IMR-90 (cell line): ENCODE measurements at regions not wholly inside any gene's neighbourhood (a gene's known extent, or its start where the extent isn't known, plus 50 kb on each side); places are given as distances from the start of the nearest gene placed in this dataset.
A peak's percentile ranks its signal among the peaks of the same experiment; 100 is the strongest.

Source experiments
- ATAC-seq: fragments of 200-7000 bp; cut with Tn5 transposase; 2 replicates; pipeline ENCODE4 v1.9.1; 2020; ENCODE audit warnings: low read depth, mild to moderate bottlenecking, moderate library complexity
- BruUV-seq: library from RNA; stranded (reverse); fragments of 400-500 nt; replicated peaks from 2 replicates; lab custom pipeline; 2021; lab: Mats Ljungman, UMichigan
- CTCF ChIA-PET: fragments of 300-600 bp; formaldehyde crosslinking; extraction: SDS; loops from one replicate; lab custom pipeline; 2021; ENCODE audit warnings: antibody characterized with exemption; lab: Yijun Ruan, JAX
- POLR2A ChIA-PET: fragments of 300-600 bp; sonication (Branson Sonifier 250); formaldehyde crosslinking; loops from one replicate; lab custom pipeline; 2022; ENCODE audit warnings: antibody characterized with exemption; ENCODE audit not compliant: unreplicated experiment; lab: Charles Lee
- DNase-seq: peaks from one replicate; pipeline ENCODE4 v3.0.0; 2013
- H2AFZ ChIP-seq: replicated peaks from 2 replicates; pipeline ENCODE3; 2013; ENCODE audit warnings: low read length, mild to moderate bottlenecking; ENCODE audit not compliant: poor library complexity
- H2AK5ac ChIP-seq: 2 replicates; pipeline ENCODE4 v1.6.1; 2013; ENCODE audit warnings: low read depth, low read length, inconsistent platforms
- H2AK9ac ChIP-seq: replicated peaks from 2 replicates; pipeline ENCODE3; 2013; ENCODE audit warnings: mild to moderate bottlenecking, low read depth, low read length, moderate library complexity; ENCODE audit not compliant: poor library complexity
- H2BK120ac ChIP-seq: 2 replicates; pipeline ENCODE4 v1.6.1; 2013; ENCODE audit warnings: low read depth, low read length, inconsistent platforms
- H2BK15ac ChIP-seq: 3 replicates; pipeline ENCODE4 v1.6.1; 2013; ENCODE audit warnings: low read depth, low read length, inconsistent platforms
- H2BK20ac ChIP-seq: 2 replicates; pipeline ENCODE4 v1.6.1; 2013; ENCODE audit warnings: low read depth, mild to moderate bottlenecking, inconsistent platforms, low read length, moderate library complexity
- H2BK5ac ChIP-seq: 2 replicates; pipeline ENCODE4 v1.6.1; 2013; ENCODE audit warnings: mild to moderate bottlenecking, low read depth, low read length, inconsistent platforms; ENCODE audit not compliant: poor library complexity, severe bottlenecking
- H3K14ac ChIP-seq: replicated peaks from 2 replicates; pipeline ENCODE4 v1.6.1; 2013; ENCODE audit warnings: low read depth, low read length, inconsistent platforms
- H3K18ac ChIP-seq: 2 replicates; pipeline ENCODE4 v1.6.1; 2013; ENCODE audit warnings: low read depth, low read length, control low read depth
- H3K23ac ChIP-seq: 2 replicates; pipeline ENCODE4 v1.6.1; 2013; ENCODE audit warnings: low read depth, low read length, inconsistent platforms
- H3K27ac ChIP-seq: 2 replicates; pipeline ENCODE4 v1.5.1; 2013; ENCODE audit warnings: mild to moderate bottlenecking, control low read depth, low read length; ENCODE audit not compliant: insufficient read depth
- H3K27me3 ChIP-seq: 2 replicates; pipeline ENCODE4 v1.6.1; 2013; ENCODE audit warnings: low read length; ENCODE audit not compliant: control insufficient read depth, insufficient read depth
- H3K36me3 ChIP-seq: 2 replicates; pipeline ENCODE4 v1.6.1; 2013; ENCODE audit warnings: low read length, mixed read lengths; ENCODE audit not compliant: control insufficient read depth, insufficient read depth
- H3K4ac ChIP-seq: 2 replicates; pipeline ENCODE4 v1.6.1; 2013; ENCODE audit warnings: low read depth, low read length, inconsistent platforms
- H3K4me1 ChIP-seq: 2 replicates; pipeline ENCODE4 v1.6.1; 2013; ENCODE audit warnings: low read length, mixed read lengths; ENCODE audit not compliant: control insufficient read depth, insufficient read depth
- H3K4me2 ChIP-seq: 2 replicates; pipeline ENCODE4 v1.6.1; 2013; ENCODE audit warnings: low read depth, mild to moderate bottlenecking, control low read depth, low read length, moderate library complexity
- H3K4me3 ChIP-seq: 2 replicates; pipeline ENCODE4 v1.5.1; 2013; ENCODE audit warnings: low read depth, mild to moderate bottlenecking, control low read depth, low read length, moderate library complexity; ENCODE audit not compliant: insufficient read depth
- H3K56ac ChIP-seq: 2 replicates; pipeline ENCODE4 v1.6.1; 2013; ENCODE audit warnings: low read length, inconsistent platforms; ENCODE audit not compliant: insufficient read depth; ENCODE audit errors: extremely low read depth
- H3K79me1 ChIP-seq, 2 experiments: 2 replicates each; pipeline ENCODE4 v1.6.1; 2013; ENCODE audit warnings: low read length in 2 of 2, inconsistent platforms in 1 of 2, low read depth in 1 of 2
- H3K9ac ChIP-seq: 2 replicates; pipeline ENCODE4 v1.6.1; 2013; ENCODE audit warnings: low read depth, low read length, control low read depth
- H3K9me1 ChIP-seq: 2 replicates; pipeline ENCODE4 v1.6.1; 2013; ENCODE audit warnings: low read length, inconsistent platforms; ENCODE audit not compliant: insufficient read depth
- H3K9me3 ChIP-seq: 2 replicates; pipeline ENCODE4 v1.6.1; 2013; ENCODE audit warnings: low read length; ENCODE audit not compliant: control insufficient read depth, insufficient read depth
- H4K20me1 ChIP-seq: 2 replicates; pipeline ENCODE4 v1.6.1; 2013; ENCODE audit warnings: low read length, inconsistent platforms; ENCODE audit not compliant: insufficient read depth
- H4K5ac ChIP-seq: 2 replicates; pipeline ENCODE4 v1.6.1; 2013; ENCODE audit warnings: mild to moderate bottlenecking, low read depth, low read length, control low read depth
- H4K8ac ChIP-seq, 2 experiments: 2 replicates each; pipeline ENCODE4 v1.6.1; 2013; ENCODE audit warnings: low read depth in 2 of 2, low read length in 2 of 2, control low read depth in 1 of 2, inconsistent platforms in 1 of 2
- H4K91ac ChIP-seq: 2 replicates; pipeline ENCODE4 v1.6.1; 2013; ENCODE audit warnings: low read depth, low read length, inconsistent platforms; ENCODE audit not compliant: insufficient read depth
- CEBPB ChIP-seq: IDR thresholded peaks from 2 replicates; pipeline ENCODE4 v1.6.1; 2012; ENCODE audit warnings: low read depth, low read length, improper control_type of control experiment
- CHD1 ChIP-seq: IDR thresholded peaks from 2 replicates; pipeline ENCODE4 v1.6.1; 2012; ENCODE audit warnings: low read depth, low read length, improper control_type of control experiment
- FOS ChIP-seq: fragments of 150-350 bp; IDR thresholded peaks from 2 replicates; pipeline ENCODE4 v1.6.1; 2016; ENCODE audit warnings: low read depth, low read length
- MAFK ChIP-seq: IDR thresholded peaks from 2 replicates; pipeline ENCODE4 v1.6.1; 2012; ENCODE audit warnings: low read depth, low read length, improper control_type of control experiment
- MAZ ChIP-seq: IDR thresholded peaks from 2 replicates; pipeline ENCODE4 v1.6.1; 2012; ENCODE audit warnings: low read depth, mild to moderate bottlenecking, low read length, improper control_type of control experiment, moderate library complexity, borderline replicate concordance
- MXI1 ChIP-seq: IDR thresholded peaks from 2 replicates; pipeline ENCODE4 v1.6.1; 2012; ENCODE audit warnings: low read depth, mild to moderate bottlenecking, low read length, moderate library complexity, borderline replicate concordance
- RAD21 ChIP-seq: IDR thresholded peaks from 2 replicates; pipeline ENCODE4 v1.6.1; 2012; ENCODE audit warnings: low read length, improper control_type of control experiment
- USF2 ChIP-seq: fragments of 150-350 bp; IDR thresholded peaks from 2 replicates; pipeline ENCODE4 v1.6.1; 2017; ENCODE audit warnings: mild to moderate bottlenecking, antibody characterized with exemption, low read length, low read depth
- WGBS, 2 experiments: methylation state at CpG; one replicate each; pipeline versions ENCODE4 v1.1.5 to v1.1.7; 2013; ENCODE audit warnings: missing lambda C conversion rate in 2 of 2; ENCODE audit not compliant: insufficient read length in 1 of 2; ENCODE audit errors: extremely low coverage in 2 of 2; 5-methylcytosine and 5-hydroxymethylcytosine counted together
- dilution Hi-C: fragments of 300-500 bp; cut with HindIII; formaldehyde crosslinking; loops from one replicate; pipeline ENCODE4 v1.14.3; 2018; ENCODE audit warnings: low sequenced_read_pairs; ENCODE audit not compliant: unreplicated experiment
- in situ Hi-C: fragments of 300-500 bp; cut with MboI; formaldehyde crosslinking; loops from 3 replicates; pipeline ENCODE4 v1.14.3; 2019; ENCODE audit warnings: low sequenced_read_pairs, inconsistent platforms, mixed read lengths
- intact Hi-C: fragments of 100-400 bp; cut with micrococcal nuclease; formaldehyde crosslinking; loops from 2 replicates; pipeline ENCODE4 v1.10.0; 2022

- TF ChIP-seq MAFK (no peak), CEBPB (peak; percentile 80), CHD1 (no peak), FOS (0 out of 2 replicates have a peak, but pooled peaks have one; percentile 17), RAD21 (peak; percentile 20), MXI1 (no peak), MAZ (peak; percentile 40; the same call in 1 of the 2 replicates), USF2 (0 out of 2 replicates have a peak, but pooled peaks have one; percentile 16)
These were observed 199.7 kb downstream of the KATNAL1 start for GRCh38 chr13:30107521-30108136.

More at GRCh38 chr13:30107521-30108136, 199.7 kb downstream of the KATNAL1 start:
- Histone ChIP-seq H3K9me3 (no peaks in the 10 kb centered on the region), H3K23ac (no peak overlapping the region), H3K9me1 (peaks cover 9% of the 10 kb centered on the region; the same call in 1 of the 2 replicates), H2AFZ (peak overlapping the region; percentile 71), H3K4me2 (no peak overlapping the region), H2AK5ac (no peak overlapping the region), H3K56ac (no peak overlapping the region), H2AK9ac (peak overlapping the region; percentile 33), H3K36me3 (no peaks in the 10 kb centered on the region), H2BK5ac (peak overlapping the region; percentile 9), H4K91ac (no peak overlapping the region; the same call in 1 of the 2 replicates), H2BK20ac (peak overlapping the region; percentile 31; the same call in 1 of the 2 replicates), H3K27me3 (peaks cover under 1% of the 10 kb centered on the region; the same call in 1 of the 2 replicates), H2BK15ac (0 out of 3 replicates have a peak overlapping the region, but pooled peaks have one; percentile 41), H4K5ac (no peak overlapping the region), H3K4me3 (no peak overlapping the region), H3K18ac (no peak overlapping the region), H4K20me1 (no peaks in the 10 kb centered on the region), H2BK120ac (no peak overlapping the region; the same call in 1 of the 2 replicates), H3K14ac (no peak overlapping the region), H3K4me1 (no peaks in the 10 kb centered on the region; the same call in 1 of the 2 replicates), H3K79me1 (no peaks in the 10 kb centered on the region), H3K27ac (no peak overlapping the region), H3K4ac (no peak overlapping the region), H3K9ac (no peak overlapping the region), H4K8ac (peak overlapping the region in 1 of 2 experiments; percentile 18; a peak in 1 of 4 replicates)
- ChIA-PET CTCF (no interaction called here), POLR2A (no interaction called here)
- in situ Hi-C loops (no loop called here), dilution Hi-C loops (no loop called here), intact Hi-C loops (no loop called here)
- ATAC-seq (peak; percentile 84), DNase-seq (peak; percentile 84)
- BruUV-seq = no TSS peak
- 47% methylated on average over 5 of the region's 14 CpGs; no CpG with 5 or more reads in 1 of the 2 experiments for WGBS, 2 experiments
